Tibial artery (tissue), 4 donors: ENCODE measurements at regions not wholly inside any gene's neighbourhood (a gene's known extent, or its start where the extent isn't known, plus 50 kb on each side); places are given as distances from the start of the nearest gene placed in this dataset.

Experiments
- DNase-seq, 2 donors: peaks; one replicate each; pipeline ENCODE4 v3.0.0-alpha.2; 2019
- H3K27ac ChIP-seq, 2 donors: fragments of 200-600 bp; sonication (generic) in 1 of 2; 1 replicate in 1 of 2; 2 replicates in 1 of 2; pipeline ENCODE4 v1.5.1; 2018 to 2019; ENCODE audit warnings: mild to moderate bottlenecking in 1 of 2
- H3K27me3 ChIP-seq, 2 donors: fragments of 200-600 bp; sonication (generic) in 1 of 2; one replicate each; pipeline versions ENCODE4 v1.5.1 to v1.6.0; 2016 to 2019
- H3K36me3 ChIP-seq, 3 donors: fragments of 200-600 bp; sonication (generic) in 2 of 3; one replicate each; pipeline ENCODE4 v1.5.1; 2016 to 2019; ENCODE audit warnings: mild to moderate bottlenecking in 2 of 3
- H3K4me1 ChIP-seq, 4 donors: fragments of 200-600 bp; sonication (generic) in 2 of 4; 1 replicate in 3 of 4; 2 replicates in 1 of 4; pipeline ENCODE4 v1.5.1; 2016 to 2019
- H3K4me3 ChIP-seq, 2 donors: fragments of 200-600 bp; sonication (generic) in 1 of 2; 1 replicate in 1 of 2; 2 replicates in 1 of 2; pipeline ENCODE4 v1.5.1; 2018 to 2019; ENCODE audit warnings: mild to moderate bottlenecking in 2 of 2
- H3K9me3 ChIP-seq, 3 donors: fragments of 200-600 bp; sonication (generic) in 1 of 3; one replicate each; pipeline ENCODE4 v1.5.1; 2016 to 2019
- CTCF ChIP-seq, 2 experiments: fragments of 200-600 bp in 1 of 2; fragments of 450-650 bp in 1 of 2; IDR thresholded peaks; one replicate each; pipeline ENCODE4 v1.5.1; 2017 to 2019; ENCODE audit warnings: antibody characterized with exemption in 2 of 2, mild to moderate bottlenecking in 1 of 2, moderate library complexity in 1 of 2
- intact Hi-C: fragments of 100-400 bp; cut with DNase I; formaldehyde crosslinking; loops from one replicate; pipeline ENCODE4 v1.15.0; 2023; ENCODE audit warnings: low total_unique reads

GRCh38 chr2:220174826-220175225 is 547.4 kb downstream of the SLC4A3 start:
- Histone ChIP-seq H3K9me3 (no peaks in the 10 kb centered on the region), H3K4me3 (no peak overlapping the region), H3K4me1 (no peaks in the 10 kb centered on the region), H3K27ac (no peak overlapping the region), H3K36me3 (no peaks in the 10 kb centered on the region), H3K27me3 (no peaks in the 10 kb centered on the region)
- TF ChIP-seq CTCF (IDR thresholded peaks at IDR 0.05), result no peak
- no peak for DNase-seq
- intact Hi-C loops, result no loop called here

GRCh38 chr2:220175967-220176366 is 548.5 kb downstream of the SLC4A3 start:
- intact Hi-C loops, result no loop called here
- no peaks in the 10 kb centered on the region for H3K36me3 ChIP-seq
- no peak overlapping the region for H3K27ac ChIP-seq
- no peak for TF ChIP-seq CTCF (IDR thresholded peaks at IDR 0.05)
- no peak overlapping the region for H3K4me3 ChIP-seq
- H3K9me3 ChIP-seq, result no peaks in the 10 kb centered on the region
- no peaks in the 10 kb centered on the region for H3K27me3 ChIP-seq
- no peaks in the 10 kb centered on the region for H3K4me1 ChIP-seq
- no peak for DNase-seq

- intact Hi-C loops, result no loop called here
- H3K36me3 ChIP-seq, result no peaks in the 10 kb centered on the region
- H3K27me3 ChIP-seq, result no peaks in the 10 kb centered on the region
- no peaks in the 10 kb centered on the region for H3K4me1 ChIP-seq
- DNase-seq, result no peak
- TF ChIP-seq CTCF (IDR thresholded peaks at IDR 0.05), result no peak
- no peak overlapping the region for H3K4me3 ChIP-seq
- H3K9me3 ChIP-seq, result no peaks in the 10 kb centered on the region
- H3K27ac ChIP-seq, result no peak overlapping the region
Measured at GRCh38 chr2:220178991-220179695, 551.7 kb downstream of the SLC4A3 start.

- no peaks in the 10 kb centered on the region for H3K27me3 ChIP-seq
- TF ChIP-seq CTCF (IDR thresholded peaks at IDR 0.05), result no peak
- H3K36me3 ChIP-seq, result no peaks in the 10 kb centered on the region
- H3K4me1 ChIP-seq, result no peaks in the 10 kb centered on the region
- no peak for DNase-seq
- H3K9me3 ChIP-seq, result no peaks in the 10 kb centered on the region
- intact Hi-C loops, result no loop called here
- no peak overlapping the region for H3K4me3 ChIP-seq
- H3K27ac ChIP-seq, result no peak overlapping the region
Measured at GRCh38 chr2:220181165-220181564, 553.7 kb downstream of the SLC4A3 start.

GRCh38 chr2:220182790-220183189 is 555.4 kb downstream of the SLC4A3 start:
- Histone ChIP-seq H3K27me3 (no peaks in the 10 kb centered on the region), H3K9me3 (no peaks in the 10 kb centered on the region), H3K27ac (no peak overlapping the region), H3K4me3 (no peak overlapping the region), H3K4me1 (no peaks in the 10 kb centered on the region), H3K36me3 (no peaks in the 10 kb centered on the region)
- DNase-seq, result no peak
- no peak for TF ChIP-seq CTCF (IDR thresholded peaks at IDR 0.05)
- intact Hi-C loops, result no loop called here
